HG03521 (cell line): ENCODE measurements at regions not wholly inside any gene's neighbourhood (a gene's known extent, or its start where the extent isn't known, plus 50 kb on each side); places are given as distances from the start of the nearest gene placed in this dataset.
"Not testable (repeated sequence)": the region's sequence is repeated elsewhere in the genome, so short reads cannot be mapped to it uniquely, and the experiment has no call there.

ENCODE experiments used
- ATAC-seq: cut with Tn5 transposase; IDR thresholded peaks from one replicate; pipeline ENCODE4 v1.9.1; 2021; ENCODE audit warnings: mild to moderate bottlenecking, moderate library complexity; ENCODE audit not compliant: unreplicated experiment

- no peak for ATAC-seq
These were observed 893.8 kb upstream of the SLC10A2 start for GRCh38 chr13:103960001-103960400.

- ATAC-seq: no peak
These were observed 892.5 kb upstream of the SLC10A2 start for GRCh38 chr13:103958691-103959090.

GRCh38 chr13:103957939-103958338 is 891.7 kb upstream of the SLC10A2 start:
- ATAC-seq: no peak

- ATAC-seq: no peak
These were observed 887.6 kb upstream of the SLC10A2 start for GRCh38 chr13:103953859-103954258.

- no peak for ATAC-seq
These were observed 886.0 kb upstream of the SLC10A2 start for GRCh38 chr13:103952183-103952582.

- no peak for ATAC-seq
These were observed 882.2 kb upstream of the SLC10A2 start for GRCh38 chr13:103948426-103948825.

- no peak for ATAC-seq
These were observed 879.6 kb upstream of the SLC10A2 start for GRCh38 chr13:103945836-103946235.

- ATAC-seq: no peak
These were observed 875.4 kb upstream of the SLC10A2 start for GRCh38 chr13:103941506-103942140.

- no peak for ATAC-seq
These were observed 868.9 kb upstream of the SLC10A2 start for GRCh38 chr13:103935117-103935516.

- ATAC-seq: no peak
These were observed 865.7 kb upstream of the SLC10A2 start for GRCh38 chr13:103931885-103932284.

- ATAC-seq: no peak
These were observed 865.2 kb upstream of the SLC10A2 start for GRCh38 chr13:103931331-103931845.

GRCh38 chr13:103926118-103926517 is 859.9 kb upstream of the SLC10A2 start:
- ATAC-seq: no peak

GRCh38 chr13:103908911-103909310 is 842.7 kb upstream of the SLC10A2 start:
- ATAC-seq: no peak

GRCh38 chr13:103908274-103908673 is 842.1 kb upstream of the SLC10A2 start:
- no peak for ATAC-seq

GRCh38 chr13:103903790-103904189 is 837.6 kb upstream of the SLC10A2 start:
- no peak for ATAC-seq

- no peak for ATAC-seq
These were observed 832.3 kb upstream of the SLC10A2 start for GRCh38 chr13:103898481-103898880.

GRCh38 chr13:103895835-103896531 is 829.8 kb upstream of the SLC10A2 start:
- ATAC-seq: no peak

- ATAC-seq: no peak
These were observed 828.4 kb upstream of the SLC10A2 start for GRCh38 chr13:103894626-103895025.

GRCh38 chr13:103884101-103884723 is 818.0 kb upstream of the SLC10A2 start:
- ATAC-seq: no peak

- ATAC-seq: no peak
These were observed 817.5 kb upstream of the SLC10A2 start for GRCh38 chr13:103883698-103884097.

GRCh38 chr13:103883164-103883563 is 816.9 kb upstream of the SLC10A2 start:
- ATAC-seq: no peak

GRCh38 chr13:103880146-103880545 is 813.9 kb upstream of the SLC10A2 start:
- not testable (repeated sequence) for ATAC-seq
